ENCODE measurements at regions not wholly inside any gene's neighbourhood (a gene's known extent, or its start where the extent isn't known, plus 50 kb on each side); places are given as distances from the start of the nearest gene placed in this dataset.

DNA sequence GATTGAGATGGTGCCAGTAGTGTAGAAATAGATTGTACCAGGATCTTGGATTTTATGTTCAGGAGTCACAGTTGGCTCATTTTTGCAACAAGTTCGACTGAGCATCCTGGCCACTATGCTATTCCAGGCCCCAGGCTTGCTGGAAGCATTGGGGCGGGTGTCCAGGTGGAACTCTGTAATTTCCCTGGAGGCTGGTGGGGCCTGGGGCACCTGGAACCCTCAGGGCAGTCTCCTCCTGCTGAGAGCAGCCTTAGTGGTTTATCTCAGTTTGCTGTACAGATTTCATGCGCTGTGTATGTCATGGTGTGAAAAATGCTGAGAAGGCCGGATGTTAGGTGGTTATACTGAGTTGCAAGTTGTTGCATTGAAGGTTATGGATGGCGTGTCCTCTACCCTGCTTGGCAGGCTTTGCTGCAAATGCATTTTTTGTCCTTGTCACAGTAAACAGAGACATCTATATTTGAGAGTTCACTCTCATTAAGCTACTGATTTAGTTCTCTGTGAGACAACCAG is 135.1 kb upstream of the MYLIP start:
- TF ChIP-seq, protein P1, sequence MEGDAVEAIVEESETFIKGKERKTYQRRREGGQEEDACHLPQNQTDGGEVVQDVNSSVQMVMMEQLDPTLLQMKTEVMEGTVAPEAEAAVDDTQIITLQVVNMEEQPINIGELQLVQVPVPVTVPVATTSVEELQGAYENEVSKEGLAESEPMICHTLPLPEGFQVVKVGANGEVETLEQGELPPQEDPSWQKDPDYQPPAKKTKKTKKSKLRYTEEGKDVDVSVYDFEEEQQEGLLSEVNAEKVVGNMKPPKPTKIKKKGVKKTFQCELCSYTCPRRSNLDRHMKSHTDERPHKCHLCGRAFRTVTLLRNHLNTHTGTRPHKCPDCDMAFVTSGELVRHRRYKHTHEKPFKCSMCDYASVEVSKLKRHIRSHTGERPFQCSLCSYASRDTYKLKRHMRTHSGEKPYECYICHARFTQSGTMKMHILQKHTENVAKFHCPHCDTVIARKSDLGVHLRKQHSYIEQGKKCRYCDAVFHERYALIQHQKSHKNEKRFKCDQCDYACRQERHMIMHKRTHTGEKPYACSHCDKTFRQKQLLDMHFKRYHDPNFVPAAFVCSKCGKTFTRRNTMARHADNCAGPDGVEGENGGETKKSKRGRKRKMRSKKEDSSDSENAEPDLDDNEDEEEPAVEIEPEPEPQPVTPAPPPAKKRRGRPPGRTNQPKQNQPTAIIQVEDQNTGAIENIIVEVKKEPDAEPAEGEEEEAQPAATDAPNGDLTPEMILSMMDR (IDR thresholded peaks at IDR 0.05; ENCODE audit: borderline replicate concordance, control extremely low read depth, extremely low read depth, insufficient read depth, missing control alignments) = no peak
- no peak for DNase-seq (ENCODE audit: low spot score)
- in situ Hi-C loops (cut with MboI; ENCODE audit: low sequenced_read_pairs, unreplicated experiment) = no loop called here

DNA sequence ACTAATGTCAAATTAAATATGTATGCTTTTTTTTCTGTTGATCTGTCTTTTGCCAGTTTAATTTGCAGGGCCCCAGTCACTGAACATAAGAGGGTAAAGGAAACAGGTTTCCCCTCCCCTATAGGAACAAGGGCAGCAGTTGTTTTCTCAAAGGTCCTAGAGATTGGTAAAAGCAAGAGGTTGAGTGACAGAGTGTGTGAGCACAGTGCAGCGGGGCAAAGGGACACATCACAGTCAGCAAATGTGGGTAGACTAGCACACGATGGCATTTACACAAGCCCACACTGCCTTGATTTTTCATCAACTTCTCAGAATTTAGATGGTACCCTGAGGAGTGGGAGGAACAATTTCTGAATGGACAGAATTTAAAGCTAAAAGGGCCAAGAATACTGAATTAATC is 138.7 kb upstream of the MYLIP start:
- in situ Hi-C loops (cut with MboI; ENCODE audit: low sequenced_read_pairs, unreplicated experiment) = no loop called here
- no peak for DNase-seq (ENCODE audit: low spot score)

DNA sequence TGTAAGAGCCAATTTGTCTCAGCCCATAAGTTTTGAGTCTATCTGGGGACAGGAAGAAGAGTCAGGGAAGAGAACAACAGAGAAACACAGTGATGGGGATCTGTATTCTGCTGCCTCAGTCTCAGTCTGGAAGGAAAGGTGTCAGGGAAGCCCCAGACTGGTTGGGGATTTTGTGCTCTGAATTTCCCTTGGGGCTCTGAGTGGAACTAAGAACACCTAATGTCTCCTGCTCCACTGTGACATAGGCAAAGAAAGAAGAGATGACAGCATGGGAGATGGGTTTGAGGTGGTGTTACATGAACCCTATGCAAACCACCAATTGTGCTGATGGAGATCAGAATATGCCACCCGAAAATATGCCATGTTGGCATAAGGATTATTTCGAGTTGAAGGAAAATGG is 139.5 kb upstream of the MYLIP start:
- in situ Hi-C loops (cut with MboI; ENCODE audit: low sequenced_read_pairs, unreplicated experiment) = no loop called here
- peak; percentile 50 for DNase-seq (ENCODE audit: low spot score)
- TF ChIP-seq, protein P1 (IDR thresholded peaks at IDR 0.05; ENCODE audit: borderline replicate concordance, control extremely low read depth, extremely low read depth, insufficient read depth, missing control alignments) = no peak

More for the DNA sequence above, 138.7 kb upstream of the MYLIP start:
- TF ChIP-seq, protein P1 (IDR thresholded peaks at IDR 0.05; ENCODE audit: borderline replicate concordance, control extremely low read depth, extremely low read depth, insufficient read depth, missing control alignments) = no peak

DNA sequence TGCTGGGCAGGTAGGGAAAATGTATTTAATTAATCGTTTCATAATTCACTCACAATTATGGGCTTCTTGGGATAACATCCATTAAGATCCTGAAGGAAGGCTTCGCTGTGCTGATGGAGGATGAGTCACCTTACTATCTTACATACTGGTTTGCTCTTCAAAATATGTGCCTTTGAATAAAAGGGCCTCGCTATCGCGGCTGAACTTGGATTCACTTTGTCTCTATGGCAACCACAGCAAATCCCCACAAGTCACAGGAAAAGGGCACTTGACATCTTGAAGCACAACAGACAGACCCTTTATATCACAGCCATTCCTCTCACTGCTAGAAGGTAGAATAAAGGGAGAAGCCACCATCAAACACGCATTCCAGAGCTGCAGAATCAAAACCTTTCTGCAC is 141.3 kb upstream of the MYLIP start:
- in situ Hi-C loops (cut with MboI; ENCODE audit: low sequenced_read_pairs, unreplicated experiment) = no loop called here
- no peak for DNase-seq (ENCODE audit: low spot score)
- TF ChIP-seq, protein P1 (IDR thresholded peaks at IDR 0.05; ENCODE audit: borderline replicate concordance, control extremely low read depth, extremely low read depth, insufficient read depth, missing control alignments) = no peak

DNA sequence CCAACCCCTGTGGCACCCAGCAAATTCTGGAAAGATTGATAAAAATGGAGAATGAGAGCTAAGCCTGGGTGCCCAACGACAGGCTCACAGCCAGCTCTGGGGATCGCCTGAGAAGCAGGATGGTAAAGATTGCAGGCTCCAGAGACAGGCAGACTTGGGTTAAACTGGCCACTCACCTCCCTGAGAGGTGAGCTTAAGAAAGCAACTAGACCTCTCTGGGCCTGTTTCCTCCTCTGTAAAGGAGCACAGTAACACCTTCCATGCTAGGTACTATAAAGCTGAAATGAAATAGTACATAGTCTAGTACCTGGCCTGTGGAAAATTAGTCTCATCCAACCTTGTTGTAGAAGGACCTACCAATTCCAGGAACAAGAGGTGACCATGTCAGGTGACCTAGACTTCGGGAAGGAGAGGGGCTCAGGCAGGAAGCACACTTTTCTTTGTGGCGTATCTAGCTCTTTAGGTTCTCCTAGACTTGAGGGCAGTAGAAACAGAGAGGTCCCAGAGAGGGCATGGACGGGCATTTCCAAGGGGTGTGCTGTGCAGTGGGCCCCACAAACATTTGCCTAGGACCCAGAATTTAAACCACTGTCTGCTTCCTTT is 142.8 kb upstream of the MYLIP start:
- no peak for DNase-seq (ENCODE audit: low spot score)
- TF ChIP-seq, protein P1 (IDR thresholded peaks at IDR 0.05; ENCODE audit: borderline replicate concordance, control extremely low read depth, extremely low read depth, insufficient read depth, missing control alignments) = no peak
- in situ Hi-C loops (cut with MboI; ENCODE audit: low sequenced_read_pairs, unreplicated experiment) = no loop called here

DNA sequence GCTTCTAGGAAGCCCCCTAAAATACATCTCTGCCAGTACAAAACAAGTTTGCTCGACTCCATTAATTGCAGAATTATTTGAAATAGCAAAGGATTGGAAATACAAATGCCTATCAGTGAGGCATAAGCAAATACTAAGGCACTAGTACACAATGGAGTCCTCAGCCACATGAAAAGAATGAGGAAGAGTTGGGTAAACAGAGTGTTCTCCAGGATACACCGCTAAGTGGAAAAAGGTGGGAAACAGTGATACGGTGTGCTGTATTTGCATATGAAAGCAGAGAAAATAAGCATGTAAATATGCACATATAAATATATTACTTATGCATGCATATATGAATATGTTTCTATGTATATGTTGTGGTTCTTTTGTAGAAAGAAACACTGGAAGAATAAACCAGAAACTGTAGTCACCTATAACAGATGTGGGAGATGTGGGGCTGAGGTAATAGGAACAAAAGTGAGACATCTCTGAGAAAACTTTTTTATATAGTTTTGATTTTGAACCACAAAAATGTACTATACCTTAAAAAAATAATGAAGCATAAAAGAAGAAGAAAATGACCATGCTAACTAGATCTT is 143.4 kb upstream of the MYLIP start:
- in situ Hi-C loops (cut with MboI; ENCODE audit: low sequenced_read_pairs, unreplicated experiment) = no loop called here
- TF ChIP-seq, protein P1 (IDR thresholded peaks at IDR 0.05; ENCODE audit: borderline replicate concordance, control extremely low read depth, extremely low read depth, insufficient read depth, missing control alignments) = no peak
- DNase-seq (ENCODE audit: low spot score) = no peak

Data from GM13976 (cell line).